Parathyroid adenoma (tissue), 2 donors: ENCODE measurements at regions not wholly inside any gene's neighbourhood (a gene's known extent, or its start where the extent isn't known, plus 50 kb on each side); places are given as distances from the start of the nearest gene placed in this dataset.

Source experiments
- H2AFZ ChIP-seq: fragments of 300-600 bp; sonication (generic); one replicate; pipeline ENCODE4 v1.7.0; 2017; ENCODE audit warnings: antibody characterized with exemption, mild to moderate bottlenecking
- H3K27ac ChIP-seq: fragments of 300-600 bp; sonication (generic); one replicate; pipeline ENCODE4 v1.7.0; 2017
- H3K27me3 ChIP-seq: fragments of 300-600 bp; sonication (generic); one replicate; pipeline ENCODE4 v1.7.0; 2017; ENCODE audit warnings: low read length; ENCODE audit not compliant: control insufficient read depth, insufficient read depth
- H3K36me3 ChIP-seq: fragments of 300-600 bp; sonication (generic); one replicate; pipeline ENCODE4 v1.7.0; 2017; ENCODE audit warnings: low read length; ENCODE audit not compliant: control insufficient read depth, insufficient read depth
- H3K4me1 ChIP-seq: fragments of 300-600 bp; sonication (generic); one replicate; pipeline ENCODE4 v1.7.0; 2017; ENCODE audit warnings: control low read depth
- H3K4me2 ChIP-seq: fragments of 300-600 bp; sonication (generic); one replicate; pipeline ENCODE4 v1.7.0; 2017; ENCODE audit warnings: low read length
- H3K4me3 ChIP-seq: fragments of 300-600 bp; sonication (generic); one replicate; pipeline ENCODE4 v1.7.0; 2017; ENCODE audit warnings: low read depth, low read length
- H3K79me2 ChIP-seq: fragments of 300-600 bp; sonication (generic); one replicate; pipeline ENCODE4 v1.7.0; 2017; ENCODE audit warnings: control low read depth
- H3K9ac ChIP-seq: fragments of 300-600 bp; sonication (generic); one replicate; pipeline ENCODE4 v1.7.0; 2017; ENCODE audit warnings: mild to moderate bottlenecking
- H3K9me3 ChIP-seq: fragments of 300-600 bp; sonication (generic); one replicate; pipeline ENCODE4 v1.7.0; 2017; ENCODE audit warnings: low read length; ENCODE audit not compliant: control insufficient read depth
- TF ChIP-seq, protein P1 (sequence below): fragments of 300-600 bp; sonication (generic); IDR thresholded peaks from one replicate; pipeline ENCODE4 v1.7.0; 2017; ENCODE audit warnings: antibody characterized with exemption, mild to moderate bottlenecking
- donor health status: primary hyperparathyroidism.

- Histone ChIP-seq H3K4me3 (no peak overlapping the region), H3K4me2 (no peak overlapping the region), H3K9ac (no peak overlapping the region), H3K4me1 (no peaks in the 10 kb centered on the region), H3K36me3 (no peaks in the 10 kb centered on the region), H2AFZ (no peak overlapping the region), H3K79me2 (no peaks in the 10 kb centered on the region), H3K27ac (no peak overlapping the region), H3K9me3 (no peaks in the 10 kb centered on the region), H3K27me3 (no peaks in the 10 kb centered on the region)
- TF ChIP-seq, protein P1, sequence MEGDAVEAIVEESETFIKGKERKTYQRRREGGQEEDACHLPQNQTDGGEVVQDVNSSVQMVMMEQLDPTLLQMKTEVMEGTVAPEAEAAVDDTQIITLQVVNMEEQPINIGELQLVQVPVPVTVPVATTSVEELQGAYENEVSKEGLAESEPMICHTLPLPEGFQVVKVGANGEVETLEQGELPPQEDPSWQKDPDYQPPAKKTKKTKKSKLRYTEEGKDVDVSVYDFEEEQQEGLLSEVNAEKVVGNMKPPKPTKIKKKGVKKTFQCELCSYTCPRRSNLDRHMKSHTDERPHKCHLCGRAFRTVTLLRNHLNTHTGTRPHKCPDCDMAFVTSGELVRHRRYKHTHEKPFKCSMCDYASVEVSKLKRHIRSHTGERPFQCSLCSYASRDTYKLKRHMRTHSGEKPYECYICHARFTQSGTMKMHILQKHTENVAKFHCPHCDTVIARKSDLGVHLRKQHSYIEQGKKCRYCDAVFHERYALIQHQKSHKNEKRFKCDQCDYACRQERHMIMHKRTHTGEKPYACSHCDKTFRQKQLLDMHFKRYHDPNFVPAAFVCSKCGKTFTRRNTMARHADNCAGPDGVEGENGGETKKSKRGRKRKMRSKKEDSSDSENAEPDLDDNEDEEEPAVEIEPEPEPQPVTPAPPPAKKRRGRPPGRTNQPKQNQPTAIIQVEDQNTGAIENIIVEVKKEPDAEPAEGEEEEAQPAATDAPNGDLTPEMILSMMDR = no peak
These were observed 317.3 kb upstream of the CDH4 start for GRCh38 chr20:60934724-60935123.

GRCh38 chr20:60935971-60936370 lies 316.1 kb upstream of the CDH4 start:
- no peak overlapping the region for H3K4me2 ChIP-seq
- no peaks in the 10 kb centered on the region for H3K4me1 ChIP-seq
- H3K36me3 ChIP-seq = no peaks in the 10 kb centered on the region
- H3K9ac ChIP-seq = no peak overlapping the region
- no peak overlapping the region for H3K27ac ChIP-seq
- TF ChIP-seq, protein P1 = no peak
- no peaks in the 10 kb centered on the region for H3K79me2 ChIP-seq
- no peaks in the 10 kb centered on the region for H3K27me3 ChIP-seq
- no peak overlapping the region for H2AFZ ChIP-seq
- H3K9me3 ChIP-seq = no peaks in the 10 kb centered on the region
- no peak overlapping the region for H3K4me3 ChIP-seq

DNA sequence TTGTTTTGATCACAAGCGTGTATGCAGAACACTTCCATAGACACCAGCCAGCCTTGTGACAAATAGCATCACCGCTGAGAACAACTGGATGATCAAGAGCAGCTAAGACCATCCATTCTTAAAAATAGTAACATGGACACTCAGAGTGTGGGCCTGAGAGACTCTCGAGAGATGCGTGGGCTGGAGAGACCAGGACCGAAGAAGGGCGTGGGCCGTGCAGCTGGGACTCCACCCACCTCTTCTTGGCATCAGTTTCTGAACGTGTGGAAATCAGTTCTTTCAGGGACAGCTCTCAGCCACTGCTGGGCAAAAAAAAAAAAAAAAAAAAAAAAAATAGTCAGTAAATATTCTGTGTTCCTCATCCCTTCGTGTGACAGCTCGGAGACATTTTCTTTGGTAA lies 314.5 kb upstream of the CDH4 start:
- no peak overlapping the region for H3K4me3 ChIP-seq
- H3K4me1 ChIP-seq = no peaks in the 10 kb centered on the region
- TF ChIP-seq, protein P1 = no peak
- no peak overlapping the region for H3K27ac ChIP-seq
- H3K4me2 ChIP-seq = no peak overlapping the region
- no peaks in the 10 kb centered on the region for H3K79me2 ChIP-seq
- no peak overlapping the region for H2AFZ ChIP-seq
- no peak overlapping the region for H3K9ac ChIP-seq
- no peaks in the 10 kb centered on the region for H3K27me3 ChIP-seq
- H3K36me3 ChIP-seq = no peaks in the 10 kb centered on the region
- H3K9me3 ChIP-seq = no peaks in the 10 kb centered on the region

DNA sequence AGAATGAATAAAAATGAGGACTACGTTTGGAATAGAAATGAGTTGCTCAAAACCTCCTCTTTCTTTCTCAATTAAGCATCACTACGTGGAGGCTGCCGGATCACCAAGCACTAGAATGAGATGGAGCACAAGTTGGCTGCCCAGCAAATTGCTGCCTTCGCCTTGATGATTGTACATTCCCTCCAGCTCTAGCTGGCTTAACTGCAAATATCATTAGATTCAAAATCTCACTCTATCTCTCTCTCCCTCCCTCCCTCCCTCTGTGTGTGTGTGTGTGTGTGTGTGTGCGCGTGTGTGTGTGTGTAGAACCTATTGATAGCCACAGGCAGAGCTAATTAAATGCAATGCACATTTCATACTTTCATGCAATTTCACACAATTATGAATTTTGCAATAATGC lies 310.7 kb upstream of the CDH4 start:
- no peaks in the 10 kb centered on the region for H3K9me3 ChIP-seq
- H3K4me3 ChIP-seq = no peak overlapping the region
- H3K79me2 ChIP-seq = no peaks in the 10 kb centered on the region
- H3K27ac ChIP-seq = no peak overlapping the region
- H2AFZ ChIP-seq = no peak overlapping the region
- no peaks in the 10 kb centered on the region for H3K4me1 ChIP-seq
- H3K9ac ChIP-seq = no peak overlapping the region
- H3K36me3 ChIP-seq = no peaks in the 10 kb centered on the region
- H3K27me3 ChIP-seq = no peaks in the 10 kb centered on the region
- no peak overlapping the region for H3K4me2 ChIP-seq
- TF ChIP-seq, protein P1 = no peak

DNA sequence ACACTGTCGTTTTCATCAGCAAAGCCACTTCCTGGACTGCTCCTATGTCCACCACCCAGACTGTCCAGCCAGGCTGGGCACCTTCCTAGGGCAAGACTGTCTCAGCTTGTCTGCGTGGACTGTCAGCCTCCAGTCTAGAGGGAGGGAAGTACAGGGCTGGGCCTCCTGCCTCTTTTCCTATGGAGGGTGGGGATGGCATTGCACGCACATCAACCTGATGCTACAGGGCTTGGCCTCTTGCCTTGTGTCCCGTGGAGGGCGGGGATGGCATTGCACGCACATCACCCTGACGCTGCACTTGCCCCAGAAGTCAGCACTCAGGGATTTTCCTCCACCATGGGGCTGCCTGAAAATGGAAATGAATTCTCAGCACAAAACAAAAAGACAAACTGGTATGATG lies 304.2 kb upstream of the CDH4 start:
- no peak overlapping the region for H3K4me2 ChIP-seq
- no peaks in the 10 kb centered on the region for H3K79me2 ChIP-seq
- H3K9me3 ChIP-seq = no peaks in the 10 kb centered on the region
- no peaks in the 10 kb centered on the region for H3K4me1 ChIP-seq
- H2AFZ ChIP-seq = no peak overlapping the region
- no peak overlapping the region for H3K27ac ChIP-seq
- TF ChIP-seq, protein P1 = no peak
- H3K36me3 ChIP-seq = no peaks in the 10 kb centered on the region
- H3K4me3 ChIP-seq = no peak overlapping the region
- H3K9ac ChIP-seq = no peak overlapping the region
- peaks cover 4% of the 10 kb centered on the region for H3K27me3 ChIP-seq
